Panc1 (cell line): ENCODE measurements at regions not wholly inside any gene's neighbourhood (a gene's known extent, or its start where the extent isn't known, plus 50 kb on each side); places are given as distances from the start of the nearest gene placed in this dataset.

Source experiments
- ATAC-seq: fragments of 200-7000 bp; cut with Tn5 transposase; 2 replicates; pipeline ENCODE4 v1.9.1; 2020; ENCODE audit warnings: mild to moderate bottlenecking, moderate library complexity
- BruUV-seq: library from RNA; stranded (reverse); fragments of 400-500 nt; replicated peaks from 2 replicates; lab custom pipeline; 2021; lab: Mats Ljungman, UMichigan
- CTCF ChIA-PET: fragments of 300-600 bp; sonication (Branson Sonifier 250); formaldehyde crosslinking; loops from one replicate; lab custom pipeline; 2022; ENCODE audit warnings: antibody characterized with exemption; lab: Charles Lee
- POLR2A ChIA-PET: fragments of 300-600 bp; sonication (Branson Sonifier 250); formaldehyde crosslinking; loops from one replicate; lab custom pipeline; 2022; ENCODE audit warnings: antibody characterized with exemption; lab: Charles Lee
- DNase-seq: peaks from one replicate; pipeline ENCODE4 v3.0.0-alpha.2; 2010; ENCODE audit warnings: low read depth, low spot score
- H3K27ac ChIP-seq: 2 replicates; pipeline ENCODE4 v1.5.1; 2011; ENCODE audit warnings: mild to moderate bottlenecking, low read length, inconsistent platforms
- H3K27me3 ChIP-seq: fragments of 200-500 bp; sonication (Bioruptor generic); 2 replicates; pipeline ENCODE4 v1.6.0; 2014; ENCODE audit warnings: low read length, inconsistent platforms; ENCODE audit not compliant: control insufficient read depth, insufficient read depth
- H3K36me3 ChIP-seq: fragments of 200-500 bp; sonication (Bioruptor generic); 2 replicates; pipeline ENCODE4 v1.5.1; 2014; ENCODE audit warnings: inconsistent platforms, mild to moderate bottlenecking, low read length, moderate library complexity; ENCODE audit not compliant: control insufficient read depth, insufficient read depth
- H3K4me1 ChIP-seq: 2 replicates; pipeline ENCODE4 v1.5.1; 2011; ENCODE audit warnings: inconsistent platforms, mild to moderate bottlenecking, low read length, moderate library complexity; ENCODE audit not compliant: control insufficient read depth, insufficient read depth
- H3K4me3 ChIP-seq, 2 experiments: 2 replicates each; pipeline ENCODE4 v1.5.1; 2011 to 2012; ENCODE audit warnings: low read depth in 2 of 2, low read length in 2 of 2, mild to moderate bottlenecking in 2 of 2, inconsistent platforms in 1 of 2, moderate library complexity in 1 of 2
- H3K9me3 ChIP-seq: fragments of 200-500 bp; sonication (Bioruptor generic); 2 replicates; pipeline ENCODE4 v1.5.1; 2014; ENCODE audit warnings: low read depth, mild to moderate bottlenecking, inconsistent platforms, low read length, moderate library complexity; ENCODE audit not compliant: control insufficient read depth, insufficient read depth
- CTCF ChIP-seq: fragments of 450-650 bp; IDR thresholded peaks from 2 replicates; pipeline ENCODE4 v1.5.1; 2017; ENCODE audit warnings: mild to moderate bottlenecking
- POLR2AphosphoS5 ChIP-seq: IDR thresholded peaks from 2 replicates; pipeline ENCODE4 v1.6.1; 2012; ENCODE audit warnings: mild to moderate bottlenecking, low read depth, low read length, moderate library complexity
- REST ChIP-seq, 2 experiments: IDR thresholded peaks; 2 replicates each; pipeline ENCODE4 v1.6.1; 2011 to 2012; ENCODE audit warnings: low read depth in 2 of 2, control low read depth in 1 of 2, low read length in 1 of 2, mild to moderate bottlenecking in 1 of 2, moderate library complexity in 1 of 2; ENCODE audit not compliant: insufficient read depth in 1 of 2
- SIN3A ChIP-seq: IDR thresholded peaks from 2 replicates; pipeline ENCODE4 v1.6.1; 2012; ENCODE audit warnings: low read depth, mild to moderate bottlenecking, low read length, moderate library complexity, borderline replicate concordance; ENCODE audit not compliant: insufficient read depth
- TCF7L2 ChIP-seq: IDR thresholded peaks from 2 replicates; pipeline ENCODE4 v1.6.1; 2011; ENCODE audit warnings: mild to moderate bottlenecking, low read depth, low read length, inconsistent platforms
- in situ Hi-C: cut with HindIII; loops from 2 replicates; pipeline ENCODE4 v1.10.0; 2016; ENCODE audit warnings: low sequenced_read_pairs, low pct_unique_long_range_greater_than_20kb
- intact Hi-C: fragments of 100-400 bp; cut with micrococcal nuclease; formaldehyde crosslinking; loops from one replicate; pipeline ENCODE4 v1.10.0; 2022; ENCODE audit not compliant: unreplicated experiment

GRCh38 chr4:130333241-130333759 is 1237.3 kb downstream of the C4orf33 start:
- Histone ChIP-seq H3K36me3 (no peaks in the 10 kb centered on the region), H3K9me3 (no peaks in the 10 kb centered on the region), H3K27me3 (no peaks in the 10 kb centered on the region), H3K4me1 (no peaks in the 10 kb centered on the region), H3K4me3 (no peak overlapping the region), H3K27ac (no peak overlapping the region)
- ChIA-PET POLR2A (no interaction called here), CTCF (no interaction called here)
- ATAC-seq (no peak), DNase-seq (no peak)
- TF ChIP-seq REST (IDR thresholded peaks at IDR 0.05; ENCODE audit: insufficient read depth in 1 of 2, low read depth in 2 of 2, low read length in 1 of 2) (no peak), SIN3A (no peak), CTCF (no peak), TCF7L2 (no peak), POLR2AphosphoS5 (no peak)
- in situ Hi-C loops: no loop called here
- no TSS peak for BruUV-seq
- intact Hi-C loops: no loop called here

GRCh38 chr4:130335417-130336194 is 1239.7 kb downstream of the C4orf33 start:
- ATAC-seq: no peak
- POLR2A ChIA-PET: no interaction called here
- no TSS peak for BruUV-seq

More at GRCh38 chr4:130335417-130336194, 1239.7 kb downstream of the C4orf33 start:
- intact Hi-C loops (no loop called here), in situ Hi-C loops (no loop called here)
- H3K27ac ChIP-seq: no peak overlapping the region
- no peaks in the 10 kb centered on the region for H3K9me3 ChIP-seq
- no peak for TF ChIP-seq REST (IDR thresholded peaks at IDR 0.05; ENCODE audit: insufficient read depth in 1 of 2, low read depth in 2 of 2, low read length in 1 of 2)
- no peak for TF ChIP-seq TCF7L2
- no peak for TF ChIP-seq SIN3A
- TF ChIP-seq CTCF: no peak
- TF ChIP-seq POLR2AphosphoS5: no peak
- no peaks in the 10 kb centered on the region for H3K27me3 ChIP-seq
- no peak for DNase-seq
- CTCF ChIA-PET: no interaction called here
- no peak overlapping the region for H3K4me3 ChIP-seq
- H3K4me1 ChIP-seq: no peaks in the 10 kb centered on the region
- H3K36me3 ChIP-seq: no peaks in the 10 kb centered on the region
